ENCODE measurements at regions not wholly inside any gene's neighbourhood (a gene's known extent, or its start where the extent isn't known, plus 50 kb on each side); places are given as distances from the start of the nearest gene placed in this dataset.
"Not testable (repeated sequence)": the region's sequence is repeated elsewhere in the genome, so short reads cannot be mapped to it uniquely, and the experiment has no call there.

DNA sequence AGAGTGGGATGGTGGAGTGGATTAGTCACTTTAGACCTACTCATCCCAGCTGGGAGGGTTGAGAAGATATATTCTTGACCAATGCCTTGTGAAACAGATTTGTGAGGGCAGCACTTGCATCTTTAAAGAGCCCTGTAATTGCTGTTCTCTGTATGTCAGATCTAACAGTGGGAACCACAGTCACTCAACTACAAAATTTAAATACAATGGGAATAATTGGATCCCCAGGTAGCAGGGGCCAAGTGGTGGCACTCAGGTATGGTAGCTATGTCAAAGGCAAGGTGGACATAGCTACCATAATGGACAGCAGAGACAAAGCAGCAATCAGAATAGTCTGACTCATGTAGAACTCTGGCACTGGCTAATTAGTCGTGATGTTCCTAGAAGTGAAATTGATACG, 559.6 kb downstream of the PTPRU start:
- H3K27ac ChIP-seq (ENCODE audit: low read depth, low read length); H3K9ac ChIP-seq (ENCODE audit: low read length); H3K9me3 ChIP-seq (ENCODE audit: low read length); H3K27me3 ChIP-seq (ENCODE audit: control insufficient read depth in 1 of 2, insufficient read depth in 2 of 2, low read length in 2 of 2); H3K36me3 ChIP-seq (ENCODE audit: insufficient read depth, low read length); H3K4me3 ChIP-seq (ENCODE audit: low read depth in 1 of 2, low read length in 2 of 2); H3K4me1 ChIP-seq (ENCODE audit: insufficient read depth, low read length): not testable (repeated sequence)

DNA sequence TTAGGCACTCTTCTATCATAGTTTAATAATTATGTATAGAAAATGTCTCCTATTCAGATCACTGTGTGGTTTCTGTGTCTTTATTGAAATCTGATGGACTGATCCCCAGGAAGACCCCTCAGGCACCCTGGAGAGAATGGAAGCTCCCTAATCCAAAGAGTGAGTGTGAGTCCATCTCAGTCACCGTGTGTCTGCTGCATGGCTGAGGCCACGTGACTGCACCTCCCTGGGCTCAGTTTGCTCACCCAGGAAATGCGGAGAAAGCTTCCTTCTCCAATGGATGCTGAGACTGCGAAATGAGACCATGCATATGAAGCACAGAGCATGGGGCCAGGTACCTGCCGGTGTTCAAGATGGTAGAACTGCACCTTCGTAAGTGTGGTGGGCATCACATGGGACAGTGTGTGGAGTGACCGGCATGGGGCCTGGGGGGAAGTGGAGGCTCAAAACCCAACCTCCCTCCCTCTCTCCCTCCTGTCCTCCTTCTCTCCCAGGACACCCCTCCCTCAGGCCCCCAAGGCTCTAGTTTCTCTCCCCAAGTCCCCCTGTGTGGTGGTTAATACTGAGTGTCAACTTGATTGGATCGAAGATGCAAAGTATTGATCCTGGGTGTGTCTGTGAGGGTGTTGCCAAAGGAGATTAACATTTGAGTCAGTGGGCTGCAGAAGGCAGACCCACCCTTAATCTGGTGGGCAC, 557.5 kb downstream of the PTPRU start:
- no peak overlapping the region for H3K27ac ChIP-seq (ENCODE audit: low read depth, low read length)
- no peaks in the 10 kb centered on the region for H3K9me3 ChIP-seq (ENCODE audit: low read length)
- no peaks in the 10 kb centered on the region for H3K4me1 ChIP-seq (ENCODE audit: insufficient read depth, low read length)
- H3K9ac ChIP-seq (ENCODE audit: low read length): no peak overlapping the region
- no peaks in the 10 kb centered on the region for H3K36me3 ChIP-seq (ENCODE audit: insufficient read depth, low read length)
- no peak overlapping the region for H3K4me3 ChIP-seq (ENCODE audit: low read depth in 1 of 2, low read length in 2 of 2)
- no peaks in the 10 kb centered on the region for H3K27me3 ChIP-seq (ENCODE audit: control insufficient read depth in 1 of 2, insufficient read depth in 2 of 2, low read length in 2 of 2)

DNA sequence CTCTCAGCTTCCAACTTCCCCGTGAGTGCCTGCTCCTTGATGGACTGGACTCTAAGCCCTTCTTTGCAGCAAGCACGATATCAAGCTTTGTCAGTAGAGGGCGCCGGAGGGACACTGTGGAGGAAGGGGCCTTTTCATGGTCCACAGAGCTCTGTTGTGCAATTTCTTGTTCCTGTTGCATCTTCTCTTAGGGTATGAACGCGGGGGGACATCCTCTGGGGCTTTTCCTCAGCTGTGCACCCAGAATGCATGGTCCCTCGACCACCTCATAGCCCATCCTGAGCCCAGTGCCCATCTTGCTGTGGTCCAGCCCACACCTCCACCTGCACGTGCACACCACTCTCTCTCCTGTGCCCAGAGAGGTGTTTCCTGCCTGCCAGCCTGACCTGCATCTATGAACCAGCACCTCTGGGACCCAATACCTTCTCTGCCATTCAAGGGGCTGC, 556.8 kb downstream of the PTPRU start:
- Histone ChIP-seq H3K27me3 (ENCODE audit: control insufficient read depth in 1 of 2, insufficient read depth in 2 of 2, low read length in 2 of 2) (no peaks in the 10 kb centered on the region), H3K27ac (ENCODE audit: low read depth, low read length) (no peak overlapping the region), H3K9me3 (ENCODE audit: low read length) (no peaks in the 10 kb centered on the region), H3K36me3 (ENCODE audit: insufficient read depth, low read length) (no peaks in the 10 kb centered on the region), H3K4me1 (ENCODE audit: insufficient read depth, low read length) (no peaks in the 10 kb centered on the region), H3K9ac (ENCODE audit: low read length) (no peak overlapping the region), H3K4me3 (ENCODE audit: low read depth in 1 of 2, low read length in 2 of 2) (no peak overlapping the region)

DNA sequence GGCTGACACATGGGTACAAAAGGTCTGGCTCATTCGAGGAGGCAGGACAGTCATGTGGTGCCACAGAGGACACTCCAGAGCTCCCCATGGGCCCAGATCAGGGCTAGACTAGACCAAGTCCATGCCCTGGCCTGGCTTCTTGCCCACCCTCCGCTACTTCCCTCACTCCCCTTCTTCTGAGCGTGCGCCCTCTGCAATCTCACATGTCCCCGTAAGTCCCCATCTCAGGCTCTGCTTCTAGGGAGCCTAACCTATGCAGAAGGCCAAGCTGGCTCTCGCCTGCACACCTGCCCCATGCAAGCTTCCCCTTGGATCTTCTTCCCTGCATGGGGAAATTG, 553.6 kb downstream of the PTPRU start:
- Histone ChIP-seq H3K4me3 (ENCODE audit: low read depth in 1 of 2, low read length in 2 of 2) (no peak overlapping the region), H3K27me3 (ENCODE audit: control insufficient read depth in 1 of 2, insufficient read depth in 2 of 2, low read length in 2 of 2) (no peaks in the 10 kb centered on the region), H3K9ac (ENCODE audit: low read length) (no peak overlapping the region), H3K9me3 (ENCODE audit: low read length) (no peaks in the 10 kb centered on the region), H3K36me3 (ENCODE audit: insufficient read depth, low read length) (no peaks in the 10 kb centered on the region), H3K4me1 (ENCODE audit: insufficient read depth, low read length) (no peaks in the 10 kb centered on the region), H3K27ac (ENCODE audit: low read depth, low read length) (no peak overlapping the region)

DNA sequence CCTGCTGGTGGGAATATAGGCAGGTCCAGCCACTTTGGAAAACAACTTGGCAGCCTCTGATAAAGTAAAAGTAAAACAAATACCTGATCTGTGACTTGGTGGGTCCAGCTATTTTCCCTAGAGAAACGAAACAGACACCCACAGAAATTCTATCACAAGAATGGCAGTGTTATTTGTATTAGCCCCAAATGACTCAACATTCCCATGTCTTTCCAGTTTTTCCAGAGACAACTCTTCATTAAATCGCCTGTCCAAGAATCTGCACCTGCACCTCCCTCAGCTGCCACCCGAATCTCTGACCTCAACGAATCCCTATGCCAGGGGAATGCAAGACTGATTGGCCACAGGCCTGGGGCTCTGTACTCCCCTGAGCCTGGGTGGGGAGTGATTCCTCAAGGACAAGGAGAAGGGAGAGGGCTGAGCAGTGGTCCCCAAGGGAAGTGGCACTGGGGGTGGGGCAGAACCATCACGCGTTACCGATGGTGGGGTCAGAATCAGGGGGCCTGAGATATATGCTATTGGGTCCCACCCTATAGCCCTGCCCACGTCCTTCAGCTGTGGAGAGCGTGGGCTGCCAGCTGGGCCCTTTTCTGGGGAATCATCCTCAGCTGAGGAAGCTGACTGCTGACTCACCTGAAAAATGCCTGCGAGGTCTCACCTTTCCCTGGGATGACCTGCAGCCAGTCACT, 553.0 kb downstream of the PTPRU start:
- H3K27me3 ChIP-seq (ENCODE audit: control insufficient read depth in 1 of 2, insufficient read depth in 2 of 2, low read length in 2 of 2): no peaks in the 10 kb centered on the region
- no peaks in the 10 kb centered on the region for H3K36me3 ChIP-seq (ENCODE audit: insufficient read depth, low read length)
- no peak overlapping the region for H3K27ac ChIP-seq (ENCODE audit: low read depth, low read length)
- no peak overlapping the region for H3K9ac ChIP-seq (ENCODE audit: low read length)
- H3K4me1 ChIP-seq (ENCODE audit: insufficient read depth, low read length): no peaks in the 10 kb centered on the region
- no peak overlapping the region for H3K4me3 ChIP-seq (ENCODE audit: low read depth in 1 of 2, low read length in 2 of 2)
- no peaks in the 10 kb centered on the region for H3K9me3 ChIP-seq (ENCODE audit: low read length)

DNA sequence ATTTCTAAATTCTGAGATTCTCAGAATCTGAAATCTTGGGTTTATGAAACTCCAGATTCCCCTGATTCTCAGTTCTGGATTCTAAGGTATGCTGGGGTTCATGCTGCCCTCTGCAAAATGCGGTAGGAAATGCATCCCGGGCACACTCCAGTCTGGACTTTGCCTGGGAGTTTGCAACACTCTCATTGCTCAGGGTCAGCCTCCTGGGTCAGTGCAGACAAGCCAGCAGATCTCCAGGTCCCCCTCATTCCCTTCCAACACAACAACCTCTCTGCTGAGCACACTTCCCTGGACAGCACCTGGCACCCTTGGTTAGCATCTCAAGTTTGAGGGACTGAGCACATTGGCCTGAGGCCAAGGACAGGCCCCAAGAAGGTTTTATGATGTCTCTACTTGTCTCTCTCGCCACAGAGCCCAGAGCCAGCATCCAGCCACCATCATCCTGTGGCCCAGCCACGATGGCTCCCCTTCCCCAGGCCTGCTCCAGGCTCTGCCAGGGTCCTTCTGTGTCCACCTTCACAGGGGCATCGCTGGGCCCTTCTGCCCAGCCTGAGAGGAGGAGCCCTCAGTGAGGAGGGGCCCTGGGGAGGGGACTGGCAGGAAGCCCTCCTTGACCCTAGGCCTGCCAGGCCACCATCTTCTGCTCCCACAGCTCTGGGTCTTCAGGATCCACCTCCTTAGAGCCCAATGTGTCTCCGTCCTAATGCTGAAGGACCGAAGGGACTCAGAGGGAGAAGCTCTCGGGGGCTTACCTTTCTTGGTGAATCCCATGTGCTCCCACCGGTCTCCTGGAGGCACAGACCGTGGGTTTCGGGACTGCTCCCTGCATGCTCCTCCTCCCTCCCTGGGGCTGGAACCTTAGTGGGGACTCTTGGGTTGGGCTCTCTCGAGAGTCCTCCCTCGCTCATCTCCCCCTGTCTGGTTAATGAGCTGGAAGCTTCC, 550.7 kb downstream of the PTPRU start:
- peaks cover 0 to 7% of the 10 kb centered on the region in 2 donors for H3K27me3 ChIP-seq (ENCODE audit: control insufficient read depth in 1 of 2, insufficient read depth in 2 of 2, low read length in 2 of 2)
- no peaks in the 10 kb centered on the region for H3K4me1 ChIP-seq (ENCODE audit: insufficient read depth, low read length)

DNA sequence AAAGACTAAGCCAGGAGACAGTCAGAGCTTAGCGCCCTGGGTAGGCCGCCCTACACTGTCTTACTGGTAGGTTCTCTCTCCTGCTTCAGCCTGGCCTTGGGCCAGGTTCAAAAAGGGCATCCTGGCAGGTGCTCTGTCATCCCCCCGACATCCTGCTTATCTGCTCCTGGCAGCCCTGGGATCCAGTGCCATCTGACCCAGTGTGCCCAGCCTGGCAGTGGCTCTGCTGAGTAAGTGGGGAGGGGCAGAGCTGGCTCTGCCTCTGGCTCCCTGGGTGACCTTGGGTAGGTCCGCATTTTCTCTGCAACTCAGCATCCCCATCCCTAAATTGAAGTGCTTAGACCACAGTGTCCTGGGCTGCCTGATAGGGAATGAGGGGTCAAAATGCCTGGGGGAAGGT, 549.9 kb downstream of the PTPRU start:
- Histone ChIP-seq H3K27ac (ENCODE audit: low read depth, low read length) (no peak overlapping the region), H3K9ac (ENCODE audit: low read length) (no peak overlapping the region), H3K4me3 (ENCODE audit: low read depth in 1 of 2, low read length in 2 of 2) (no peak overlapping the region), H3K36me3 (ENCODE audit: insufficient read depth, low read length) (no peaks in the 10 kb centered on the region), H3K9me3 (ENCODE audit: low read length) (no peaks in the 10 kb centered on the region), H3K27me3 (ENCODE audit: control insufficient read depth in 1 of 2, insufficient read depth in 2 of 2, low read length in 2 of 2) (peaks cover 0 to 7% of the 10 kb centered on the region in 2 donors), H3K4me1 (ENCODE audit: insufficient read depth, low read length) (no peaks in the 10 kb centered on the region)

More for the DNA sequence above, 550.7 kb downstream of the PTPRU start:
- Histone ChIP-seq H3K27ac (ENCODE audit: low read depth, low read length) (no peak overlapping the region), H3K4me3 (ENCODE audit: low read depth in 1 of 2, low read length in 2 of 2) (no peak overlapping the region), H3K9ac (ENCODE audit: low read length) (no peak overlapping the region), H3K36me3 (ENCODE audit: insufficient read depth, low read length) (no peaks in the 10 kb centered on the region), H3K9me3 (ENCODE audit: low read length) (no peaks in the 10 kb centered on the region)

DNA sequence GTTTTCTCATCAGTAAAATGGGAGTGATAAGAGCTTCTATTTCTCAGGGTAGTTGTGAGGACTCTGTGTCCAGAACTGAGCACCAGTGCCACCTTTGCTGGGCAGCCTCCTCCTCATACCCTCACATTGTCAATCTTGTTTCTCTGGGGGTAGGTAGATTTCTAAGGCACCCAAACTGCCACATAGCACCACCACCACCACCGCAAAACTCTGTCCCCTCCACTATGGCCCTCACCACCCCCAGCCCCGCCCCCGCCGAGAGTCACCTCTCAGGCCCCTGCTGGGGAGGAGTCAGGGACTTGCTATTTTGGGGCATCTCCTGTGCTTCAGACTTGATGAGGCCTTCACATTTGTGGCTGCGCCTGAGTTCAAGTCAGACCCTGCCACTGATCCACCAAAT, 549.2 kb downstream of the PTPRU start:
- Histone ChIP-seq H3K9ac (ENCODE audit: low read length) (no peak overlapping the region), H3K27me3 (ENCODE audit: control insufficient read depth in 1 of 2, insufficient read depth in 2 of 2, low read length in 2 of 2) (peaks cover 0 to 7% of the 10 kb centered on the region in 2 donors), H3K27ac (ENCODE audit: low read depth, low read length) (no peak overlapping the region), H3K4me3 (ENCODE audit: low read depth in 1 of 2, low read length in 2 of 2) (no peak overlapping the region), H3K4me1 (ENCODE audit: insufficient read depth, low read length) (no peaks in the 10 kb centered on the region), H3K9me3 (ENCODE audit: low read length) (no peaks in the 10 kb centered on the region), H3K36me3 (ENCODE audit: insufficient read depth, low read length) (no peaks in the 10 kb centered on the region)

DNA sequence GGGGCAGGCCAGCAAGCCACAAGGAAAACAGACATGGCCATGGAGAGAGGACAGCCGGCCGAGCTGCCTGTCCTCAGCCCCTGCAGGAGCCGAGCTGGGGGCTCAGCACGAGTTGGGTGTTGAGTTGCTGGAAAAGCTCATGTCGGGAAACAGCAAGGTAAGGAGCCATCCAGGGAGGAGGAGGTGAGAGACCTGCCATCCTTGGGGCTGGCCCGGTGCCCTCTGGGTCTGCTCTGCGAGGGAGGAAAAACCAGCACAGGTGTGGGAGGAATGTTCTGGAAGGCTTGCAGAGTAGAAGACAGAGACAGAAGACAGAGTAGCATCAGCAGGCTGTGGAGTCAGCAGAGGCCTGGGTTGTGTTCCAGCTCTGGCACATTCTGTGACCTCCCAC, 548.8 kb downstream of the PTPRU start:
- no peaks in the 10 kb centered on the region for H3K9me3 ChIP-seq (ENCODE audit: low read length)
- H3K9ac ChIP-seq (ENCODE audit: low read length): no peak overlapping the region
- H3K27ac ChIP-seq (ENCODE audit: low read depth, low read length): no peak overlapping the region
- H3K4me1 ChIP-seq (ENCODE audit: insufficient read depth, low read length): no peaks in the 10 kb centered on the region
- no peak overlapping the region for H3K4me3 ChIP-seq (ENCODE audit: low read depth in 1 of 2, low read length in 2 of 2)
- H3K36me3 ChIP-seq (ENCODE audit: insufficient read depth, low read length): no peaks in the 10 kb centered on the region
- H3K27me3 ChIP-seq (ENCODE audit: control insufficient read depth in 1 of 2, insufficient read depth in 2 of 2, low read length in 2 of 2): peaks cover 0 to 7% of the 10 kb centered on the region in 2 donors

DNA sequence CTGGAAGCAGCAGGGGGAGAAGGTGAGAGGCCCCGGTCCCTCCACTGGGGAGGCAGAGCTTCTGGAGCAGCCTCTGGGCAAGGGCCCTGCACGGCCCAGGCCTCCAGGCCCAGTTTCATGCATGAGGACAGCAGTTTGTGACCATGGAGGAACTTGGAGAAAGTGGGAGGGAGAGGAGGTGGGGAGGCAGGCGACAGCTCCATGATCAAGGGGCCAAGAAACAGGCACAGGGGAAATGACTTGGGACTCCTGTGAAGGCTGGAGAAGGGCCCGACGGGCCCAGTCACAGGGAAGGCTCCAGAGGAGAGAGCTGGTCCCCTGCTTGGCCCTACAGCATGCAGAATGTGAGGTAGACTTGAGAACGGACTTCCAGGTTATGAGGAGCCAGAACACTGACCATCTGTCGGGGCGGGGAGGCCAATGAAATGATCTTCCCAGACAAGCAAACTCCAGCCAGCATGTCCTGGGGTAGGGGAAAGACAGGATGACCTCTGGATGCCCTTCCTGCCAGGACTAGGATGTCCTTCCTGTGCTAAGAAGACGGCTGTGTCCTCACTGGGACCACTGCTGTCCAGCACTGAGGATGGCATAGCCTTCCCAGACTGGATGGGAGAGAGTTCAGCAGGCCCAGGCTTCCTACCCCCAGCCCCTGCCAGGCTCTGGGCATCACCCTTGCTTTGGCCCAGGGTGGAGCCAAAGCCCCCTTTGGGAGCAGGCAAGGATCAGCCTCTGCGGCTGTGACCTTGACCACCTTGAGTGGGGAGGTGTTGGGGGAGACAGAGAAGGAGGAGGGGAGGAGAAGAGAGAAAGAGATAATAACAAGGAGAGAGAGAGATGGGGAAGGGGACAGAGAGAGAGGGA, 548.2 kb downstream of the PTPRU start:
- Histone ChIP-seq H3K9me3 (ENCODE audit: low read length) (no peaks in the 10 kb centered on the region), H3K27me3 (ENCODE audit: control insufficient read depth in 1 of 2, insufficient read depth in 2 of 2, low read length in 2 of 2) (peaks cover 0 to 7% of the 10 kb centered on the region in 2 donors), H3K4me1 (ENCODE audit: insufficient read depth, low read length) (no peaks in the 10 kb centered on the region), H3K9ac (ENCODE audit: low read length) (no peak overlapping the region), H3K4me3 (ENCODE audit: low read depth in 1 of 2, low read length in 2 of 2) (no peak overlapping the region), H3K36me3 (ENCODE audit: insufficient read depth, low read length) (no peaks in the 10 kb centered on the region), H3K27ac (ENCODE audit: low read depth, low read length) (no peak overlapping the region)

All from muscle layer of colon (tissue), 2 donors.